ENCODE measurements at regions not wholly inside any gene's neighbourhood (a gene's known extent, or its start where the extent isn't known, plus 50 kb on each side); places are given as distances from the start of the nearest gene placed in this dataset.

DNA sequence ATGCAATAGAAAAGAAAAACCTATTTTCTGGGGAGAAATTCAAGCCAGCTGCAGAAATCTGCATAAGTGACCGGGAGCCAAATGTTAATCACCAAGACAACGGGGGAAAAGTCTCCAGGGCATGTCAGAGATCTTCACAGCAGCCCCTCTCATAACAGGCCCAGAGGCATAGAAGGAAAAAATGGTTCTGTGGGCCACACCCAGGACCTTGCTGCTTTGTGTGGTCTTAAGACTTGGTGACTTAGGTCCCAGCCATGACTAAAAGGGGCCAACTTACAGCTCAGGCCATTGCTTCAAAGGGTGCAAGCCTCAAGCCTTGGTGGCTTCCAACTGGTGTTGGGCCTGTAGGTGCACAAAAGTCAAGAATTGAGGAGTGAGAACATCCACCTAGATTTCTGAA, 2847.6 kb upstream of the PCDH20 start:
- no peak for DNase-seq (ENCODE audit: low read depth)
- H3K4me3 ChIP-seq (ENCODE audit: low read depth, low read length), result no peak overlapping the region
- TF ChIP-seq, protein P1, sequence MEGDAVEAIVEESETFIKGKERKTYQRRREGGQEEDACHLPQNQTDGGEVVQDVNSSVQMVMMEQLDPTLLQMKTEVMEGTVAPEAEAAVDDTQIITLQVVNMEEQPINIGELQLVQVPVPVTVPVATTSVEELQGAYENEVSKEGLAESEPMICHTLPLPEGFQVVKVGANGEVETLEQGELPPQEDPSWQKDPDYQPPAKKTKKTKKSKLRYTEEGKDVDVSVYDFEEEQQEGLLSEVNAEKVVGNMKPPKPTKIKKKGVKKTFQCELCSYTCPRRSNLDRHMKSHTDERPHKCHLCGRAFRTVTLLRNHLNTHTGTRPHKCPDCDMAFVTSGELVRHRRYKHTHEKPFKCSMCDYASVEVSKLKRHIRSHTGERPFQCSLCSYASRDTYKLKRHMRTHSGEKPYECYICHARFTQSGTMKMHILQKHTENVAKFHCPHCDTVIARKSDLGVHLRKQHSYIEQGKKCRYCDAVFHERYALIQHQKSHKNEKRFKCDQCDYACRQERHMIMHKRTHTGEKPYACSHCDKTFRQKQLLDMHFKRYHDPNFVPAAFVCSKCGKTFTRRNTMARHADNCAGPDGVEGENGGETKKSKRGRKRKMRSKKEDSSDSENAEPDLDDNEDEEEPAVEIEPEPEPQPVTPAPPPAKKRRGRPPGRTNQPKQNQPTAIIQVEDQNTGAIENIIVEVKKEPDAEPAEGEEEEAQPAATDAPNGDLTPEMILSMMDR (IDR thresholded peaks at IDR 0.05; ENCODE audit: insufficient read depth, low read depth, low read length, missing control alignments), result no peak

DNA sequence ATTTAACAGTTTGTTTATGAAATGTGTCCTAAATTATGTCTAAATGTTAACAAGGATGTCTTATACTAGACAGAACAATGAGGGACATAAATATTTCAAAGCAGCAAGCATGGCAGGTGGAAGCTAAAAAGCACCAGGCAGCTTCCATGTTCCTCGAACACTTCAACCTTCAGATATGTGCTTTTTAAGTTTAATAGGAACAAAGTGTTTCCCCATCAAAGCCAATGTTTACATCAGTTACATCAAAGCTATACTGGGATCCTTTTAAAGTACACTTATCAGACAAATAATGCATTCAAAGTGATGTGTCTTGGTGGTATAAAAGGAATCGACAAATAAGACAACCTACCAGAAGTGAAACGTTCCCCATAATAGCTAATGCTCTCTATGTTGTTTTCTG, 2841.1 kb upstream of the PCDH20 start:
- TF ChIP-seq, protein P1 (IDR thresholded peaks at IDR 0.05; ENCODE audit: insufficient read depth, low read depth, low read length, missing control alignments), result no peak
- no peak overlapping the region for H3K4me3 ChIP-seq (ENCODE audit: low read depth, low read length)
- DNase-seq (ENCODE audit: low read depth), result no peak

DNA sequence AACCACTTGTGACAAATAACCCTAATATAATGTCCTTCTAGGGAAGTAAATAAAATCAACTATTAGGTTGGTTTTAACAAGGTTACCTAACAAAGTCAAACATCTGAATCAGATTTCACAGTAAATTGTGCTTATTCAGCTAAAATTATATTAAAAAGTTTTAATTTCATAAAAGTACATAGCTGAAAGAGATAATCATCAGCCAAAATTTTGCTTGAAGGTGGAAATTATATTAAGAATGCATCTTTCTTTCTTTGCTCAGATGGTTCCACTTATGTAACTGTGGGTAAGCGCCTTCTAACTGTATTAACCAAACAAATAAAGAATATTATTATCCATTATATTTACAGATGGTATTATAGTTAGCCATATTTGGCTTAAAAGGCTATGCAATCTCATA, 2840.3 kb upstream of the PCDH20 start:
- no peak for DNase-seq (ENCODE audit: low read depth)
- H3K4me3 ChIP-seq (ENCODE audit: low read depth, low read length), result no peak overlapping the region
- TF ChIP-seq, protein P1 (IDR thresholded peaks at IDR 0.05; ENCODE audit: insufficient read depth, low read depth, low read length, missing control alignments), result no peak

DNA sequence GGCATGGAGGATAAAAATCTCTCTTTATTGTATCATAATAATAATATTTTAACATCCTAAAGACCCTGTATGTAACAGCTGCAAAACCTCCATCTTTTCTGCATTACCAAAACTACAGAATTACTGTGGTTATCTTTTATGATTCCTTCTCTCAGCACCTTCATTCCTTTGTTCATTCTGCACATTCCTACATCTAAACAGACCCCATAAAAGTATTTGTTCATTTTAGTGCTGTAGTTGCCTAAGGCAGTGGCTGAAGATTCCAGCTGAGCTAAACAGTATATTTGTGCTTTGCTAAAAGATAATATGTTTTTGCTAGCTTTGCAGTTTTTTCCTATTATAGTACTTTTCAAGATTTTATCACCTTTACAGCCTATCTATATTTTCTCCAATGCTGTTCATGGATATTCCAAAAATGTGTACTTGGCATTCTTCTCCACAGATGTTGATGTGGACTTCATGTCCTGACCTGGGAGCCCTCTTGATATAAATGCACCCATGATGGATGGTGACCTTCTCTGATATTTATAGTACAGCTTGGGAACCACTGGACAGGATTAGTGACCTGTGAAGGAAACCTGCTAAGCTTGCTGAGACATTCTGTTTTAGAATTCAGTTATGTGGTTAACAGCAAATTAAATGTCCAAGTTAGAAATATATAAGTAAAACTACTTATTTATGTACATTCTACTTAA, 2832.9 kb upstream of the PCDH20 start:
- H3K4me3 ChIP-seq (ENCODE audit: low read depth, low read length), result no peak overlapping the region
- DNase-seq (ENCODE audit: low read depth), result no peak
- TF ChIP-seq, protein P1 (IDR thresholded peaks at IDR 0.05; ENCODE audit: insufficient read depth, low read depth, low read length, missing control alignments), result no peak

DNA sequence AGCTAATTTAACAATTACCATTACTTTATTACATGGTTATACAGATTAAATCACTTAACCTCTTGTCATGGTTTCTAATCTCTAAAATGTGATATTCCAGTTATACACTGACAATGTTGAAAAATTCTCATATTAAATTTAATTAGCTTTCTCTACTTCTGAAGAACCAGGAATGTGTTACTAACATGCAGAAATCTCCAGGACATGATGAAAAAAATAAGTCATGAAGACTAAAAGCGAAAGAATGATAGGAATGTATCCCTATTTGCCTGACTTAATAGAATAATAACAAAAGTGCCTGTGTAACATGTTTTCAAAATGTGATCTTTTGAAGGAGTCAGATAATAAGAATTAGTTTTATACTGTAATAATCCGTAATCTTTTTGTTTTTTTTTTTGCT, 2823.7 kb upstream of the PCDH20 start:
- no peak overlapping the region for H3K4me3 ChIP-seq (ENCODE audit: low read depth, low read length)
- no peak for DNase-seq (ENCODE audit: low read depth)
- TF ChIP-seq, protein P1 (IDR thresholded peaks at IDR 0.05; ENCODE audit: insufficient read depth, low read depth, low read length, missing control alignments), result no peak

DNA sequence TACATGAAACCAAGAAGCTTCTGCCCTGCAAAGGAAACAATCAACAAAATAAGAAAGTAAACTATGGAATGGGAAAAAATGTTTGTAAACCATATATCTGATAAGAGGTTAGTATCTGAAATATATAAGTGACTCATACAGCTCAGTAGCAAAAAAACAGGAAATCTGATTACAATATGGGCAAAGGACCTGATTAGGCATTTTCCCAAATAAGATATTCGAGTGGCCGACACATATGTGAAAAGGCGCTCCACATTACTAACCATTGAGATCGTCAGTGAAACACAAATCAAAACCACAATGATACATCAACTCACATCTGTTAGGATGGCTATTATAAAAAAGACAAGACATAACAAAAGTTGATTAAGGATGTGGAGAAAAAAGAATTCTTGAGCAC, 2818.6 kb upstream of the PCDH20 start:
- no peak overlapping the region for H3K4me3 ChIP-seq (ENCODE audit: low read depth, low read length)
- no peak for DNase-seq (ENCODE audit: low read depth)
- TF ChIP-seq, protein P1 (IDR thresholded peaks at IDR 0.05; ENCODE audit: insufficient read depth, low read depth, low read length, missing control alignments), result no peak

DNA sequence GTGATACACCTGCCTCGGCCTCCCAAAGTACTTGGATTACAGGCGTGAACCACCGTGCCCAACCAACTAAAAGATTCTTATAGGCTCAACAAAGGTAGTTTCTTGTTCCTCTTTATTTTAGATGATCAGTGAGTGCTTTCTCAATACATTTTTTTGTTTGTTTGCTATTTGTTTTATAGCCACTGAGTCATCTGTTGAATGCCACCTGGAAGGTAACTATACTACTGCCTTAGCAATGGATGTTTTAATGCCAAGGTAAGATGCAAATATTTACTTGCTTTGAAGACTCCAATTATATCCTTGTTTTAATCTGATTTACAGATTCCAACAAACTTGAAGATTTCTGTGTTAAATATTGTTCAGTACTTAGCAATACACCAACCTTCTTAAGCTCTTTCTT, 2807.4 kb upstream of the PCDH20 start:
- TF ChIP-seq, protein P1 (IDR thresholded peaks at IDR 0.05; ENCODE audit: insufficient read depth, low read depth, low read length, missing control alignments), result no peak
- no peak for DNase-seq (ENCODE audit: low read depth)
- H3K4me3 ChIP-seq (ENCODE audit: low read depth, low read length), result no peak overlapping the region
